HG03066 (cell line): ENCODE measurements at regions not wholly inside any gene's neighbourhood (a gene's known extent, or its start where the extent isn't known, plus 50 kb on each side); places are given as distances from the start of the nearest gene placed in this dataset.
"Not testable (repeated sequence)": the region's sequence is repeated elsewhere in the genome, so short reads cannot be mapped to it uniquely, and the experiment has no call there.

Experiments used
- ATAC-seq: cut with Tn5 transposase; IDR thresholded peaks from one replicate; pipeline ENCODE4 v1.9.1; 2021; ENCODE audit warnings: low read depth; ENCODE audit not compliant: unreplicated experiment

DNA sequence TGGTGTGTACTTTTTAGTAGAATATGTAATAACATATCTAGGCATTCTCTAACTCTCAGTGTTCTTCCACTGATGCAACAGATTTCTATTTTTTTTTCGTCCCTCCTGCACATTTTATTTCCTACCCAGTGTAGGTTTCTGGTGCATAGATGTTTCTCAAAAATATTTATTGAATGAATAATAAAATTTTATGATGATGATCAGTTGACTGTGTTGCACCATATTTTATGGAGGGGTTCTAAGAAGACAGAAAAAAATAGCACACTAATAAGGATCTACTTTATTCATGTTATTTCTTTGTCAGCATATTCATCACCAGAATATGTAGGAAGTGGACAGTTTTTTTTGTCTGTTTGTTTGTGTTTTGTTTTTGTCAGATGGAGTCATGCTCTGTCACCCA, 2529.3 kb downstream of the ARAP2 start:
- ATAC-seq, result no peak

DNA sequence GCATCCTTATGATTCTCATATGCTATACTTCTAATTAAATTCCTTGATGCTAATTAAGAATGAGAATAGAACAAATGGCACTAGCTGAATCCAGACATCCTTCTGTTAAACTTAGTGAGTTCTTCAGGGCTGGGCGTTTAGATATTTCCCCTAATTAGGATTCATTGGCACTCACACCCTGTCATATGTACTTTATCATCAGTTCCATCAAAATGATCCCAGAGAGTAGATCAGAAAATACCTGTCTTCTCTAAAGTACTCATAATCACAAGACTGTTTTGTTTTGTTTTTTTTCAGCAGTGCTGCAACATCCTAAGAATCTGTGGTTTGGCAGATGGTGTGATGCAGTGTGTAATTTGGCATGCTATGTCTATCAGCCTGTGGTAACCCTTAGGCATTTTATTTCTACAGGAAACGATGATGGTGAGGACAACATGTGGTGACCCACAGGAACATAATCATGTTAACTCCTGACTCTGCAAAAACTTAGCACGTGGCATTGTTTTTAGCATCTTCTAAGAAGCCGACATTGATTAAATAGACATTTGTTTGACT, 2528.4 kb downstream of the ARAP2 start:
- ATAC-seq, result no peak

DNA sequence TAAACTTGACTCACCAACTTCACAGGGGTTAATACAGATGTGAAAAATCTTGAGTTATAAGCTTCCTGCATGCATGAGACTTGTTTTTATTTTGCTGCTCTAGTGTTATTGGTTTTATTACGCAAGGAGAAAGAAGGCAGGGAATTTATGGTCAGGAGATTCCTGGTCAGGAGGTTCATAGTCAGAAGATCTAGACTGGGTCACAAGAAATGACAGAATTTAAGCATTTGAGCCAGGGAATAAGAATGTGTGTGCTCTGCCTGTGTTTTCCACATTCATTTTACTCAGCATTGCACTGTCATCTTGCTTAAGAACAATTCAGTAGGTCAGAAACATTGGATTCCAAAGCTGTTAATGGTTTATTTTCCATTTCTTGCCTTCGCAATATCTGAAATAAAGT, 2522.1 kb downstream of the ARAP2 start:
- no peak for ATAC-seq

DNA sequence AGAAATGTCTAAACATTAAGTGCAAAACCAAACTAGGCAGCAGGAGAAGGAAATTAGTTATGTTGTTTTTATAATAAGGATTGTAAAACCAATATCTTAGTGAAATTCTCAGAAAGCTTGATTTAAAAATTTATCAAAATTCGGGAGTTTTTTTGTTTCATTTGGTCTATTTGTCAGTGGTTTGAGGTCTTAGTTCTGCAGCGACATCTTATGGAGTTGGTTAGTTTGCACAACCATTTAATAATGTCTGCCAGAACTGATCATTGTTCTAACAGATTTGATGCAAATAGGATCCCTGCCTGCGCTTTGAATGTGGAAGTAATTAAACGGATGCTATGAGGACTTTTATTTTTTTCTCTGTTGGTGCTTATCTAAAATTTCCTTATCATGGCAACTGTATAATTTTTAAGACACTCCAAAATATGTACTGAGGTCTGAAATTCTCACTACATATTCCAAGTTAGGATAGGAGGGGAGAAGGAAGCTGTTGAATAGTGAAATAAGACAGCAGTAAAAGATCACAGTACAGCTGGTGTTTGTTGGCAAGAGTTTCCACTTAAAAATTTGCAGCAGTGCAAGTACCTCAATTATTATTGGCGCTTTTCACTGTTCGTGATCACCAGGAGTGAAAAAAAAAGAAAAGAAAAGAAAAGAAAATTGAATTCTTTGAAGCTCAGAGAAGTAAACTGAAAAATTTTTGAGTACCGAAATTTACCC, 2521.4 kb downstream of the ARAP2 start:
- ATAC-seq, result no peak

DNA sequence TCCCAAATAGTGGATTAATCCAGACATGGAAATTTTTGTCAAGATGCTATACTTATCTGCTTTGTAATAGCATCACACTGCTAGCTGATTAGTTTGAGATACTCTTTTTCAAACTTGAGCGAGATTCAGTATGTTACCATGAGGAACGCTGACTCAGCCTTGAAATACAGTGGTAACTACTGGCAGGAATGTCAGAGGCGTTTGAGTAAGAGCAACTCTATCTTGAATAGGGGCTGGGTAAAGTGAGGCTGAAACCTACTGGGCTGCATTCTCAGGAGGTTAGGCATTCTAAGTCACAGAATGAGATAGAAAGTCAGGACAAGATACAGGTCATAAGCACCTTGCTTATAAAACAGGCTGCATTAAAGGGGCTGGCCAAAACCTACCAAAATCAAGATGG, 2519.6 kb downstream of the ARAP2 start:
- no peak for ATAC-seq

DNA sequence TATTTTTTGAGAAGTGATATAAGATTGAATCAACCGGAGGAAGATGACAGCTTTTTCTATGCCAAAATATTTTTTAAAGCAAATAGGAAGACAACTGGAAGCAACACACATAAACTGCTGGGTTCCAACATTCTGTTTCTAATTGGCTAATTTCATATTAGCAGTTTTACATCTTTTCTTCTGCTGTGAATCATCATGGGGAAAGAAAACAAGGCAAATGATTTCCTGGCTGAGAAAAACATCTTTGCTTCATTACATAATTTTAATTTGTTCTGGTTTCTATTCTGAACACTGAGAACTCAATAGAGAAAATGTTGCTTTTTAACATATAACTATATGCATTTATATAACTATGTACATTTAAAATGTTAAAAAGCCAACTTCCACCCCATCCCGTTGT, 2518.5 kb downstream of the ARAP2 start:
- no peak for ATAC-seq

DNA sequence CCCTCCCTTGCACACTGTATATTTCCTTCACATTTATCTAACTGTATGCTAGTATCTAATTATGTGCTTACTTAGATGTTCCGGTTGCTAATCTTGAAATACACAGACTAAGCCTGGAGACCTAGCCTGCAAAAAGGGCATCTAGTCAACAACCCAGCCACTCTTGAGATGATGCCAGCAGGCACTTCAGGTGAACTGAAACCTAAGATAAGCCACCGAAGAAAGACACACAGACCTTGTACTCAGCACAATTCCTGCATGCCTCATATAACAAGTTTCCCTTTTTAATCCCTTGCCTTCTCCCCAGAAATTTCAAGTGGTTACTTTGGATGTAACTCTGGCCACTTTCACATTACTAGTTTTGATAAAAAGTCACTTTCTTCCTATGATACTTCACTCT, 2506.6 kb downstream of the ARAP2 start:
- ATAC-seq, result no peak

DNA sequence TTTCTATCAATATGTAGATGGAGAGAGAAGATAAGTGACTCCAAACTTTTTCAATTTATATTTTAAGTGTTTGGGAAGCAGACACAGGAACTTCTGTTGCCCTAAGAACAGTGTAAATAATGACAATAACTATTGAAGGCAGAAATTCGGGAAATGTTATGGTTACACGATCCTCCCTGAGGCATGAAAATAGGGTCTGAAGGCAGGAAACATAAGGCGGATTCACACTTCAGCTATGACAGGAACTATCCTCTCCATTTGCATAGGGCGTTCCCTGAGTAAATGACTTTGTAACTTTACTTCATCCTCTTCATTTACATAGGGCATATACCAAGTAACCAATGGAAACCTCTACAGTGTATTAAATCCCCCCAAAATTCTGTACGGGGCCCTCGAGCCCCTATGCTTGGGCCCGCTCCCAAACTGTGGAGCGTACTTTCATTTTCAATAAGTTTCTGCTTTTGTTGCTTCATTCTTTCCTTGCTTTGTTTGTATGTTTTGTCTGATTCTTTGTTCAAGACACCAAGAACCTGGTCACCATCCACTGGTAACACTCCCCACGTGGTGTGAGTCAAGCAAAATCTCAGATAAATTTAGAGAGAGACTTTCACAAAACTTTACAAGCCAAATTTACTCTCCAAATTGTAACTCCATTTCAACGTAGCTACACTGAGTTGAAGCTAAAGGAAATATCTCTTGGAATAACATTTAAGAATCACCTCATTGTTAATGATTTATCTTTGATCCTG, 2504.3 kb downstream of the ARAP2 start:
- no peak for ATAC-seq

DNA sequence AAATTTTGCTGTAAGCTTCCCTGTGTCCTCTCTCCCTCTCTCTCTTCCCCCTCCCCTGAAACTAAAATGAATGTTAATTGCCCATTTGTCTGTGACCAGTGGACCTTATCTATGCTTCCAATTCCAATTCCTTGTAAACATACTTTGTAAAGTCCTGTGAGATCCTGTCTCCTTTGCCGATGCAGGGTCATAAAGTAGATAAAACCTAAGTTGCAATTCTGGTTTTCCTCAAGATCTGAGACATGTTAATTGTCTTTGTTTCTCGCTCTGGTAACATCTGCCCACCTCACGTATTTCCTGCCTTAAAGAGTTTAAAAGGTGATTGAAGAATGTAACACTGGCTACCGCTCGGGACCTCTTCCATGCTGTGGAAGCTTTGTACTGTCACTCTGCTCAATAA, 2503.4 kb downstream of the ARAP2 start:
- not testable (repeated sequence) for ATAC-seq

DNA sequence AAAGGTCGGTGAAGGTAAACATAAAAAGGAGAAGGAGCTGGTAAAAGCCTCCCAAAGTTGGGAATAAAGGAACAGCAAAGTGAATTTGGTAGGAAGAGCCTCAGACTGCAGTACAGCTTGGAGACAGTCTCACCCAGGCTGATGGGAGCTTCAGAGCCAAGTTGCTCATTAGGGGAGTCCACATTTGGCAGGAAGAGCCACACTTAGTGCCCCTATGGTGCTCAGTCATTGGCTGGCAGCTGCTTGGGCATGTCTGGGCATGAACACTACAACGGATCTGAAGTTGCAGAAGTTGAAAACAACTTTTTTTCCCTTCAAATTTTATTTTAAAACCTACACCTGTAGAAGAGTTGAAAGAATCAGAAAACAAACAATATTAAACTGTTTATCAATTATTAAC, 2497.3 kb downstream of the ARAP2 start:
- no peak for ATAC-seq

DNA sequence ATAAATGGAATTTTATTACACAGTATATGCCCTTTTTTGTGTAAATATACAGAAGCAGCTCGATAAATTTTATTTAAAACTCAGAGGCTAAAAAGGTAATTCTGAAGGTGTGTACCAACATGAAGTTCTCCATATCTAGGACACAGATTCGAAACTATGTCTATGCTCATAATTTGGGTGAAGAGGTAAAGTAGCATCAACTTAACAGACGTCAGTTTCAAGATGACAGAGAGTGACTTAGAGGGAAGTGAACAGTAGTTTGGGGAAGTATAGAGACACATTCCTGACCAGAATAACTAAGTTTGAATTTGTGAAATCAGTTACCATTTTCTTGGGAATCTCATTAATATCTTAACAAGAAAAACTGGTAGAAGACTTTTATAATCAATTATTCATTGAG, 2493.3 kb downstream of the ARAP2 start:
- no peak for ATAC-seq

DNA sequence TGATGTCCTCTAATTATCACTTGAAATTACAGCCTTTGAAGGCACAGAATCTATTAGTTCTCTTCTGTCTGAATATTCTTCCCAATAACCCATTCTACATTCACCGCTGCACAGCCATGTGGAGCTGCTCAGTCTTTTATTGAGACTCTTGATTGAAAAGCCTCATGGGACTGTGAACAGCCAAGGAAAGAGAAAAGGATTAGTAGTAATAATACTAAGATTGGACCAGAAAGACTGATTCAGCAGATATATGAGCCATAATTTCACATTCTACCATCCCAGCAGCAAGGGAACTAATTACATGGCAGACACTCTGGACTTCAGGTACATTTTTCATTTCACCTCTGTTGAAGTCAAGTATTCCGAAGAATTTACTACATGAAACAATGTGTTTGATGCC, 2471.7 kb downstream of the ARAP2 start:
- no peak for ATAC-seq

DNA sequence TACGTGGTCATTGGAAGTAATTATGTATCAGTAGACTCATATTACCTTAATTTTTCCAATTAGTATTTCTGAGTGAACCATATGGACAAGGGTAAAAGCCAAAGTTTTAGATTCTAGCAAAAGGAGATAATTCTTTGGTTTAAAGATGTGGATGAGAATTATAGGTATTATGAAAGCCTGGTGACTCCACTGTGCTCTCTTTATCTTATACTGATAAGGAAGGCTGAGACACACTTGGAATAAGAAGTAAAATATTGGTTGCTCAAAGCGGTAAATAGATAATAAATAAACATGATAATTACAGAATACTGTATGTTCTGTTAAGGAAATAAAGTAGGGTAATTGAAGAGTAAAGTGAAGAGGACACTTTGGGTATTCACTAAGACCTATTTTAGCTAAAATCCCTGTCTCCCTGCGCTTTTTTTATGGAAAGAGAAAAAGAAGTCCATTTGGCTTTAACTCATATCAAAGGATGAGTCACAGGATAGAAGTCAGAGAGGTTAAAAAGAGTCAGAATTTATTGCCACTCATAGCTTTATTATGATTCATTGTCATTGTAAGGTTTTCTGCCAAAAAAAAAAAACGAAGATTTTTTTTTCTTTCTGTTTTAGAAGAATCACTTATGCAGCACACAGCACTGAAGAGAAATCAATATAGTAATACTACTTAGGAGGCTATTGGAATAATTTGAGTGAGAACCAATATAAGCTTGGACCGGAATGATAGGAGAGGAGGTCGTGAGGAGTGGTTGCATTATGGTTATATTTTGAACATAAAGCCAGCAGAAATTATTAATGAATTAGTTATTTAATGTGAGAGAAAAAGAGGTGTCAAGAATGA, 2463.1 kb downstream of the ARAP2 start:
- ATAC-seq, result no peak

DNA sequence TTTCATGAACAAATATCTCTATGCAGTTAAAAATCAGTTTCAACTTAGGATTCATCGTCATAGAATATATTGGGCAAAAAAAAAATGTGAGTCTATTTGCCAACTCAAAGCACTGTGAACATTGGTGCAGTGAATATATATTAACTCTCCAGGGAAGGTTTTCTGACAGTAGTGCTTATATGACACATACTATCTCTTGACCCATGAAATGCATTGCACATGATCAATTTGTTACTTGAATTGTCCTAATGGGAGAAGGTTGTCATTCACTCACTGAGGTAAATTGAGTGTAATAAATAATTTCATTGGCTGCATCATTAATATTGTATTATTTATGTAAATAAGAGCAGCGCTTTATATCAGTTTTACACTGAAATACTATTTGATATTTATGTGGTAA, 2458.5 kb downstream of the ARAP2 start:
- no peak for ATAC-seq

DNA sequence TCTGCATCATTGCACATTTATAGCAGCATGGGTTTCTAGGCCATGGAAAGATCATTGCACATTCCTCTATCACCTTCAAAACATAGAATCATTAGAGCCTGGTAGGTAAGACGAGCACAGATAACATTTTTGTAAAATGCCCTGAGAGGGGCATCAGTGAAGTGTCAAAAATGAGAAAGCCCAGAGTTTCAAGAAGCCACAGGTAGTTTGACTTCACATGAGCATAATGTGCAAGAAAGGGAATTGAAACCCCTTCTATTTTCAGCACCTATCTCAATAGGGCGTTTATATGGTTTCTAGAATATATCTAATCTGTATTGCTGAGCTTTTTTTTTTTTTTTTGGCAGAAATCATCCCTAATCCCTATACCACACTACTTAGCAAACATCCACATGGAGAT, 2441.7 kb downstream of the ARAP2 start:
- ATAC-seq, result no peak

DNA sequence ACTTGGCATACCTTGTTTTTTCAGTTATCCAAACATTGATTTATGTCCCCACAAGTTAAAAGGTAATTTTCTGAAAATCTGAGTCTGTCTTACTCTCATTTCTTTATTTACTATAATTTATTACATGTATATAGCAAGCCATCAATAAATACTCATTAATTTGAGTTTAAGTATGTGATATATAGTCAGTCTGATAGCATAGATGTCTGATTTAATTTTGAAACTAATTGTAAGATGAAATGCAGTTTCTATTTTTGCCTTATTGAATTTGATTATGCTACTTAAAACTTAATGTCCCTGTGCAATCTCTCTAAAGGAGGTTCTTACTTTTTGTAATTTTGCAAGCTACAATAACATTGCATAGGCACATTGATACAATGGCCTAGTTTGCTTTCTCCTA, 2418.6 kb downstream of the ARAP2 start:
- ATAC-seq, result no peak

DNA sequence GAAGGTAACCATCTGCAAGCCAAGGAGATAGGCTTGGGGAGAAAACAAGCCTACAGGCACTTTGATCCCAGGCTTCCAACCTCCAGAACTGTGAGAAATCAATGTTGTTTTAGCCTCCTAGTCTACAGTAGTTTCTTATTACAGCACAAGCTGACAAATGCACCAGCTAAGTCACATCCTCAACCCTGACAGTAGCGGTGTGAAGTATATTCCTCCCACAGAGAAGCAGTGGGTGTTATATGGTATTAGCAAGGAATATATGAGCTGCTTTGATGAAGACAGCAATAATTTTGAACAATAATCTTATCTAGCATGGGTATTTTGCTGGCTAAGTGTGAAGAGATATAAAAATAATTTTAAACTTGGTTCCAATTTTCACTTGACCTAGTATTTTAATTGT, 2415.0 kb downstream of the ARAP2 start:
- ATAC-seq, result not testable (repeated sequence)

DNA sequence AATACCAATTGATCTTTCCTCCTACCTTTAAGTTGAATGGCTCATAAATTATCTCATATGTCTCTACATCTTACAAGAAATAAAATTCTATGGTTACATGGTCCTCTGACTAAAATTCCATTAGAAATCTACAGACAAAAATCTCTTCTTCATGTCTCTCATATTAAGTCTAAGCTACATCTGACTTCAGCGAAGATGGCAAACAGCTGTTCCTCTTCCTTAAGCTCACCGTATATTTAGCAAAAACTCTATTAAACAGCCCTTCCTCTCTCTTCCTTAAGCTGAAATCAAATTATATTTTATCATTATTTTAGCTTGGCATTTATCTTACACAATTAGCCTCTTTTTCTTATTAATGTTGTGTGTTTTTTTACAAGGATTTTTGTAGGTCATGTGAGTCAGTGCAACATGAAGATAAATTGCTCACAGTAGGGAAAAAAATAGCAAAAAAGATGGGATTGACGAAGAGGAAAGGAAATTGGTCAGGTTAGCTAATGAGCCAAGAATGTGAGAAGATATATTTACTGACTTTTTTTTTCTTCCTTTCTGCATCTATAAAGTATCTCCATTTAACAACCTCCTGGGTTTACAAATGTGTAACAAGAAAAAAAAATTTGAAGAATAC, 2412.8 kb downstream of the ARAP2 start:
- no peak for ATAC-seq

DNA sequence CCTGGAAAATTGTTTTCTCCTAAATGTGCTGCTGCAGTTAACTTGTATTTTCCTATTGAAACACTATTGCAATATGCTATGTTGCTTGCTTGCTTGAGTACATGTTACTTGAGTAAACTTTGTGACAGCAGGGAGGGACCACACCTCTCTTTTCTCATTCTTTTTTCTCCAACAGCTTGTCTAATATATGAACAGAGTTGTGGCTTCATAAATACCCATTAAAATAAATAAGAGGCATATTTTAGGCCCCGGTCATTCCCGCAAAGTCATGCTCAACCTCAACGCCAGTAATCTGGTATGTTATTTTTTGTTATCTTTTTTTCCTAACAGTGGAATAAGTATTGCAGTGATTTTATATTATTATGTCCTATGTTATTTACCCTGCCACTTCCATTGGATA, 2408.6 kb downstream of the ARAP2 start:
- not testable (repeated sequence) for ATAC-seq

DNA sequence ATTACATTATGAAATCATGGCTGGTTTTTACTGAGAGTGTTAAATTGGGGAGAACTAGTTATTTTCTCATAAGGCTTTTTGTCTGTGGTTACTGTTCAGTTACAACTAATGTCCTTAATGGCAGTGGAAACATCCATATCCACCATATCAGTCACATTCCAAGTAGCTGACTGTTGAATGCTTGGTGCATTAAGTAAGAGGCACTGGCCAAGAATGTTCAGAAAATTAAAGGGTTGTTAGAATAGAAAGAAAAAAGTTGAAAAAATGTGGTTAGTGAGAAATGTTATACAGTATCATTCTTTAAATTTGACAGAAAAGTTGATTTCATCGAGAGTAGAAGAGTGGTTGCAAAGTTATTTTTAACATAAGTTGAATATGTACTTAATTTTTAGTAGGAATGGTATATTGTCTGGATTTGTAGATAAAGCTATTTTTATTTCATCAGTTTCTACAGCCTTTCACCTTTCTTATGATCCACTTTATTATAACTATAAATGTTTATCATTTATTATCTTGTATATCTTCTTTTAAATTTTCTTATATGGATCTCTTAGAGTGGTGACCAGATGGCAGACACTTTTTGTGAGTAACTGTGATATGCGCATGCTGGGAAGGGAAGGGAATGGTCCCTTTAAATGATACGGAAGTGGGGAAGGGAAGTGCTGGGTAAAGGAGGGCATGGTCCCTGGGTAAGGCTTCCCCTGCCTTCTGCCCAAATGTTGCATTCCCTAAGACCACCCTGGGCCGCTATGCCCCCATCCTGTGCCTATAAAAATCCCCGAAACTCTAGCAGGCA, 2407.1 kb downstream of the ARAP2 start:
- no peak for ATAC-seq
